A549 (cell line): ENCODE measurements at regions not wholly inside any gene's neighbourhood (a gene's known extent, or its start where the extent isn't known, plus 50 kb on each side); places are given as distances from the start of the nearest gene placed in this dataset.

Experiments
- ATAC-seq, 2 experiments: fragments of 200-7000 bp in 1 of 2; fragments of >200 bp in 1 of 2; cut with Nextera tagmentation in 1 of 2; cut with Tn5 transposase in 1 of 2; 3 replicates each; pipeline versions ENCODE4 v1.8.0 to v1.9.1; 2018 to 2020; ENCODE audit warnings: mild to moderate bottlenecking in 1 of 2, moderate library complexity in 1 of 2
- CTCF ChIA-PET: fragments of 300-600 bp; sonication (Branson Sonifier 250); formaldehyde crosslinking; extraction: SDS; loops from one replicate; lab custom pipeline; 2021; ENCODE audit warnings: antibody characterized with exemption, inconsistent platforms; lab: Yijun Ruan, JAX
- POLR2A ChIA-PET: fragments of 350-600 bp; formaldehyde crosslinking; extraction: SDS; loops from one replicate; lab custom pipeline; 2021; ENCODE audit warnings: antibody characterized with exemption, inconsistent platforms; lab: Yijun Ruan, JAX
- DNase-seq, 2 experiments: peaks; one replicate each; pipeline versions ENCODE4 v3.0.0 to v3.0.0-alpha.2; 2011 to 2016; ENCODE audit warnings: low read depth in 1 of 2, low spot score in 1 of 2
- FAIRE-seq: peaks from 2 replicates; lab custom pipeline; 2011; peaks lifted over from hg19 to GRCh38; lab: Jason Lieb, UNC
- H3K27ac ChIP-seq, 2 experiments: fragments of >200 bp; sonication (Bioruptor Twin); formaldehyde crosslinking; 3 replicates each; pipeline ENCODE4 v1.5.1; 2016 to 2017
- H3K4me1 ChIP-seq: fragments of >200 bp; sonication (Bioruptor Twin); formaldehyde crosslinking; 3 replicates; pipeline ENCODE4 v1.6.1; 2016
- H3K4me2 ChIP-seq: fragments of >200 bp; sonication (Bioruptor Twin); formaldehyde crosslinking; 3 replicates; pipeline ENCODE4 v1.6.1; 2016
- H3K4me3 ChIP-seq: fragments of >200 bp; sonication (Bioruptor Twin); formaldehyde crosslinking; 3 replicates; pipeline ENCODE4 v1.5.1; 2016
- H3K9me3 ChIP-seq: fragments of >200 bp; sonication (Bioruptor Twin); formaldehyde crosslinking; 3 replicates; pipeline ENCODE4 v1.6.1; 2016
- BHLHE40 ChIP-seq: IDR thresholded peaks from 2 replicates; pipeline ENCODE4 v1.6.1; 2012; ENCODE audit warnings: low read depth, low read length, inconsistent platforms
- CBX8 ChIP-seq: fragments of 200-600 bp; sonication (generic); IDR thresholded peaks from 2 replicates; pipeline ENCODE4 v1.6.1; 2016
- EHMT2 ChIP-seq: fragments of 200-600 bp; sonication (generic); IDR thresholded peaks from 2 replicates; pipeline ENCODE4 v1.6.1; 2016; ENCODE audit warnings: antibody characterized with exemption, low read depth, mild to moderate bottlenecking, moderate library complexity
- ESRRA ChIP-seq: fragments of 150-350 bp; IDR thresholded peaks from 2 replicates; pipeline ENCODE4 v1.6.1; 2014; ENCODE audit warnings: mild to moderate bottlenecking, low read length, borderline replicate concordance
- FOSB ChIP-seq: fragments of 250-450 bp; sonication (Bioruptor Pico); IDR thresholded peaks from 2 replicates; pipeline ENCODE4 v1.5.0; 2020; ENCODE audit warnings: mild to moderate bottlenecking, moderate library complexity
- FOSL2 ChIP-seq, 2 experiments: fragments of 450-650 bp in 1 of 2; fragments of >200 bp in 1 of 2; sonication (Bioruptor Twin) in 1 of 2; formaldehyde crosslinking; IDR thresholded peaks; 2 replicates each; pipeline versions ENCODE4 v1.5.0 to v1.6.1; 2016 to 2020; ENCODE audit warnings: mild to moderate bottlenecking in 1 of 2, moderate library complexity in 1 of 2
- GATA3 ChIP-seq: IDR thresholded peaks from 2 replicates; pipeline ENCODE4 v1.6.1; 2012; ENCODE audit warnings: borderline replicate concordance
- HOXB13 ChIP-seq: fragments of 250-450 bp; sonication (Bioruptor Pico); IDR thresholded peaks from 2 replicates; pipeline ENCODE4 v1.5.0; 2020; ENCODE audit warnings: low read depth, mild to moderate bottlenecking, moderate library complexity
- JUN ChIP-seq, 2 experiments: fragments of >200 bp; sonication (Bioruptor Twin); formaldehyde crosslinking; IDR thresholded peaks; 2 replicates in 1 of 2; 3 replicates in 1 of 2; pipeline ENCODE4 v1.6.1; 2016 to 2017
- NPAS2 ChIP-seq: fragments of 250-450 bp; sonication (Bioruptor Pico); IDR thresholded peaks from 2 replicates; pipeline ENCODE4 v1.8.0; 2022; ENCODE audit warnings: mild to moderate bottlenecking, moderate library complexity, borderline replicate concordance
- NR3C1 ChIP-seq: fragments of >200 bp; sonication (Bioruptor Twin); formaldehyde crosslinking; IDR thresholded peaks from 3 replicates; pipeline ENCODE4 v1.6.1; 2017
- POLR2AphosphoS2 ChIP-seq: conservative IDR thresholded peaks from 2 replicates; pipeline ENCODE4 v1.6.1; 2012; ENCODE audit warnings: low read length, improper control_type of control experiment, inconsistent platforms
- RAD21 ChIP-seq, 2 experiments: fragments of >200 bp in 1 of 2; sonication (Bioruptor Twin) in 1 of 2; formaldehyde crosslinking in 1 of 2; IDR thresholded peaks in 1 of 2; conservative IDR thresholded peaks in 1 of 2; 2 replicates in 1 of 2; 3 replicates in 1 of 2; pipeline ENCODE4 v1.6.1; 2012 to 2018; ENCODE audit warnings: inconsistent platforms in 1 of 2
- REST ChIP-seq: fragments of 200-600 bp; sonication (generic); IDR thresholded peaks from 2 replicates; pipeline ENCODE4 v1.6.1; 2016; ENCODE audit warnings: antibody characterized with exemption, mild to moderate bottlenecking, moderate library complexity
- RFX5 ChIP-seq: fragments of 450-650 bp; IDR thresholded peaks from 2 replicates; pipeline ENCODE4 v1.7.1; 2014; ENCODE audit warnings: antibody characterized with exemption, mild to moderate bottlenecking, moderate library complexity
- SMC3 ChIP-seq: fragments of >200 bp; sonication (Bioruptor Twin); formaldehyde crosslinking; IDR thresholded peaks from 3 replicates; pipeline ENCODE4 v1.6.1; 2018; ENCODE audit warnings: inconsistent platforms
- TFCP2L1 ChIP-seq: fragments of 250-450 bp; sonication (Bioruptor Pico); IDR thresholded peaks from 2 replicates; pipeline ENCODE4 v1.5.0; 2021; ENCODE audit warnings: mild to moderate bottlenecking
- ZFP36 ChIP-seq: fragments of 450-650 bp; IDR thresholded peaks from 2 replicates; pipeline ENCODE4 v1.6.1; 2014; ENCODE audit warnings: borderline replicate concordance; ENCODE audit not compliant: partially characterized antibody
- ZSCAN20 ChIP-seq: fragments of 250-450 bp; sonication (Bioruptor Pico); IDR thresholded peaks from 2 replicates; pipeline ENCODE4 v1.8.0; 2022; ENCODE audit warnings: mild to moderate bottlenecking, moderate library complexity
- WGBS: methylation state at CpG from one replicate; pipeline ENCODE4 v1.1.6; 2017; ENCODE audit errors: missing lambda C conversion rate; 5-methylcytosine and 5-hydroxymethylcytosine counted together
- TF ChIP-seq, protein P1 (sequence below): fragments of 150-350 bp; IDR thresholded peaks from 2 replicates; pipeline ENCODE4 v1.6.1; 2014; ENCODE audit warnings: low read depth, mild to moderate bottlenecking, low read length
- TF ChIP-seq, protein P2 (sequence below): fragments of 450-650 bp; IDR thresholded peaks from 2 replicates; pipeline ENCODE4 v1.6.1; 2014; ENCODE audit warnings: antibody characterized with exemption

GRCh38 chr1:47655521-47656300 lies 217.9 kb downstream of the FOXD2 start:
- ATAC-seq (no peak), DNase-seq (no peak), FAIRE-seq (no peak)
- Histone ChIP-seq H3K4me1 (peaks cover 11% of the 10 kb centered on the region), H3K27ac (no peak overlapping the region), H3K4me3 (no peak overlapping the region), H3K9me3 (no peaks in the 10 kb centered on the region), H3K4me2 (no peak overlapping the region)
- no peak for TF ChIP-seq GATA3
- TF ChIP-seq TFCP2L1 (CRISPR knock-in tag): no peak
- no peak for TF ChIP-seq RFX5
- TF ChIP-seq ESRRA: no peak
- TF ChIP-seq JUN (IDR thresholded peaks at IDR 0.05): no peak
- no peak for TF ChIP-seq HOXB13 (CRISPR knock-in tag)
- TF ChIP-seq REST: no peak
- TF ChIP-seq, protein P1, sequence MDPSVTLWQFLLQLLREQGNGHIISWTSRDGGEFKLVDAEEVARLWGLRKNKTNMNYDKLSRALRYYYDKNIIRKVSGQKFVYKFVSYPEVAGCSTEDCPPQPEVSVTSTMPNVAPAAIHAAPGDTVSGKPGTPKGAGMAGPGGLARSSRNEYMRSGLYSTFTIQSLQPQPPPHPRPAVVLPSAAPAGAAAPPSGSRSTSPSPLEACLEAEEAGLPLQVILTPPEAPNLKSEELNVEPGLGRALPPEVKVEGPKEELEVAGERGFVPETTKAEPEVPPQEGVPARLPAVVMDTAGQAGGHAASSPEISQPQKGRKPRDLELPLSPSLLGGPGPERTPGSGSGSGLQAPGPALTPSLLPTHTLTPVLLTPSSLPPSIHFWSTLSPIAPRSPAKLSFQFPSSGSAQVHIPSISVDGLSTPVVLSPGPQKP: no peak
- TF ChIP-seq BHLHE40: no peak
- TF ChIP-seq ZSCAN20: no peak
- no peak for TF ChIP-seq RAD21 (conservative IDR thresholded peaks at IDR 0.05 in 1 of 2, IDR thresholded peaks at IDR 0.05 in 1 of 2)
- no peak for TF ChIP-seq EHMT2
- TF ChIP-seq, protein P2, sequence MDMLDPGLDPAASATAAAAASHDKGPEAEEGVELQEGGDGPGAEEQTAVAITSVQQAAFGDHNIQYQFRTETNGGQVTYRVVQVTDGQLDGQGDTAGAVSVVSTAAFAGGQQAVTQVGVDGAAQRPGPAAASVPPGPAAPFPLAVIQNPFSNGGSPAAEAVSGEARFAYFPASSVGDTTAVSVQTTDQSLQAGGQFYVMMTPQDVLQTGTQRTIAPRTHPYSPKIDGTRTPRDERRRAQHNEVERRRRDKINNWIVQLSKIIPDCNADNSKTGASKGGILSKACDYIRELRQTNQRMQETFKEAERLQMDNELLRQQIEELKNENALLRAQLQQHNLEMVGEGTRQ: no peak
- no peak for TF ChIP-seq NPAS2 (CRISPR knock-in tag)
- CTCF ChIA-PET: interaction anchor here (0.8 kb wide), 1 partner anchor 13 kb away, joined by 3 read pairs; no protein-coding TSS in a partner anchor
- 56% methylated on average over 5 of the region's 5 CpGs for WGBS
- POLR2A ChIA-PET: no interaction called here

DNA sequence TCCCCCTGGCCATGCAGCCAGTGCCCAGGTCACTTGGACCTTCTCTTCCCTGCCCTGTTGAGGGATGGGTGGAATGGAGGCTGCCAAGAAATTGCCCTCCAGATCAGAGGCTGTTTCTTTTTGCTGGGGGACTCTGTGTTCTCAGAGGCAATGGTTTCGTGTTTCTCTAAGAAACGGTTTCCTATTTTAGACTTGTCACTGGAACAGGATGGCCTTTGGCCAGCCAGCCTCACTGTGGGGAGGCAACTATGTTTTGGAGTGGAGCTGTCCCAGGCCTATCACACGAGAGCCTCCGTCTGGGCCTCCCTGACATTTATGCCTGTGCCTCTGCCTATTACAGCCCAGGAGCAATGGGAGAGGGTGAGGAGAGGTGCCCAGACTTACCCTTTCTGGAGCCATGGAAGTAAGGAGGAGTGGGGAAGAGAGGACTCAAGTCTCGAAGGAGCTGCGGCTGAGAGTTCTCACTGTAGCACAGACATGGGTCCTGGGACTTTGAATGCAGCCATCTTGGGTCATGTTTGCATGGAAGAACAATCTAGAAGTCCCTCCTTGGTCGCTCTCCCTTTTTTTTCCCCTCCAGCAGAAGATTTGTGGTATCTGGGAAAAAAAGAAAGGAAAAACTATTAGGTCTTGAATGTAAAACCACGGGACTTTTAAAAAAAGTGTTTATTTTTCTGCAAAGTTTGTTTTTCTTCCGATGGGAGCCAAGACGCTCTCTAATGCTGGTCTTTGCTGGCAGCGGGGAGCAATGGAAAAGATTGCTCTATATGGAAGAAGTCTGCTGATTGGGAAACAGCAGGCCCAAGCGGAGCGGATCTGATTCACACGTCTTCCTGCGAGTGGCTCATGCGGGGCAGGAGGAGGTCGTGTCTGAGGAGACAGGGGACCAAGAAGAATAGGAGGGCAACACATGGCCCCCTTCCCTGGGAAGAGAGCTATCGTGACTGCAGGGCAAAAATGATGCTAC lies 219.2 kb downstream of the FOXD2 start:
- FAIRE-seq (no peak), ATAC-seq (no peak), DNase-seq (no peak)
- 67% methylated on average over 18 of the region's 18 CpGs for WGBS
- Histone ChIP-seq H3K4me2 (no peak overlapping the region), H3K4me1 (no peaks in the 10 kb centered on the region), H3K9me3 (no peaks in the 10 kb centered on the region), H3K4me3 (no peak overlapping the region), H3K27ac (no peak overlapping the region)
- ChIA-PET CTCF (no interaction called here), POLR2A (no interaction called here)
- TF ChIP-seq CBX8 (no peak), ZFP36 (no peak), GATA3 (no peak), FOSB (CRISPR knock-in tag) (no peak), SMC3 (no peak), NR3C1 (no peak), FOSL2 (IDR thresholded peaks at IDR 0.05) (no peak), FOSL2 (CRISPR knock-in tag; IDR thresholded peaks at IDR 0.05) (no peak), POLR2AphosphoS2 (no peak)
- TF ChIP-seq, protein P1: no peak
